HCT116 (cell line): ENCODE measurements at regions not wholly inside any gene's neighbourhood (a gene's known extent, or its start where the extent isn't known, plus 50 kb on each side); places are given as distances from the start of the nearest gene placed in this dataset.

Experiments used
- ATAC-seq: fragments of 200-7000 bp; cut with Tn5 transposase; 2 replicates; pipeline ENCODE4 v1.9.1; 2020; ENCODE audit warnings: mild to moderate bottlenecking, moderate library complexity
- BruUV-seq: library from RNA; stranded (reverse); fragments of 400-500 nt; replicated peaks from 2 replicates; lab custom pipeline; 2021; lab: Mats Ljungman, UMichigan
- CTCF ChIA-PET: fragments of 300-600 bp; sonication (Branson Sonifier 250); formaldehyde crosslinking; loops from one replicate; lab custom pipeline; 2021; ENCODE audit warnings: antibody characterized with exemption; lab: Charles Lee
- POLR2A ChIA-PET: fragments of 300-600, 350-600 bp; sonication (Branson Sonifier 250); formaldehyde crosslinking; loops from one replicate; lab custom pipeline; 2021; ENCODE audit warnings: antibody characterized with exemption; lab: Charles Lee
- RAD21 ChIA-PET, 2 experiments: fragments of 300-600 bp; sonication (Branson Sonifier 250); formaldehyde crosslinking; loops; one replicate each; lab custom pipeline; 2023; ENCODE audit warnings: low total read pairs in 2 of 2; ENCODE audit not compliant: uncharacterized antibody in 2 of 2, unreplicated experiment in 2 of 2, low non-redundant PET in 1 of 2; lab: Charles Lee
- DNase-seq: peaks from one replicate; pipeline ENCODE4 v3.0.0-alpha.2; 2010; ENCODE audit warnings: low read depth, low spot score
- H2AFZ ChIP-seq: fragments of 200-600 bp; shearing (Covaris generic), sonication (generic); 2 replicates; pipeline ENCODE4 v1.6.1; 2017; ENCODE audit warnings: low read depth, mixed run types, mixed read lengths, antibody characterized with exemption, low read length; ENCODE audit not compliant: poor library complexity, severe bottlenecking
- H3K27ac ChIP-seq: 2 replicates; pipeline ENCODE4 v1.5.1; 2012; ENCODE audit warnings: low read depth, low read length
- H3K27me3 ChIP-seq: fragments of 200-600 bp; sonication (generic); 2 replicates; pipeline ENCODE4 v1.6.1; 2016; ENCODE audit warnings: mixed run types, low read length, mixed read lengths; ENCODE audit not compliant: insufficient read depth
- H3K36me3 ChIP-seq, 2 experiments: fragments of 200-500 bp in 1 of 2; fragments of 200-600 bp in 1 of 2; sonication (Bioruptor generic) in 1 of 2; sonication (generic) in 1 of 2; 2 replicates each; pipeline versions ENCODE4 v1.5.1 to v1.6.1; 2014 to 2016; ENCODE audit warnings: low read length in 2 of 2, inconsistent platforms in 1 of 2, mixed read lengths in 1 of 2, mixed run types in 1 of 2; ENCODE audit not compliant: insufficient read depth in 2 of 2, control insufficient read depth in 1 of 2
- H3K4me1 ChIP-seq, 2 experiments: fragments of 200-600 bp in 1 of 2; sonication (generic) in 1 of 2; 2 replicates each; pipeline versions ENCODE4 v1.5.1 to v1.6.1; 2012 to 2017; ENCODE audit warnings: low read length in 2 of 2, inconsistent platforms in 1 of 2, mild to moderate bottlenecking in 1 of 2, mixed read lengths in 1 of 2, mixed run types in 1 of 2, moderate library complexity in 1 of 2; ENCODE audit not compliant: insufficient read depth in 2 of 2, control insufficient read depth in 1 of 2
- H3K4me2 ChIP-seq: fragments of 200-600 bp; sonication (generic); 2 replicates; pipeline ENCODE4 v1.6.1; 2017; ENCODE audit warnings: mixed run types, low read length, mixed read lengths
- H3K4me3 ChIP-seq, 2 experiments: fragments of 200-600 bp in 1 of 2; sonication (generic) in 1 of 2; replicated peaks in 1 of 2; 2 replicates each; pipeline ENCODE4 v1.5.1; 2011 to 2016; ENCODE audit warnings: low read length in 2 of 2, control low read depth in 1 of 2, low read depth in 1 of 2, mild to moderate bottlenecking in 1 of 2, mixed read lengths in 1 of 2, mixed run types in 1 of 2
- H3K79me2 ChIP-seq: fragments of 200-600 bp; sonication (generic); 2 replicates; pipeline ENCODE4 v1.6.1; 2017; ENCODE audit warnings: mild to moderate bottlenecking, mixed run types, low read length, moderate library complexity, mixed read lengths; ENCODE audit not compliant: insufficient read depth
- H3K9ac ChIP-seq: fragments of 200-600 bp; sonication (generic); 2 replicates; pipeline ENCODE4 v1.6.1; 2016; ENCODE audit warnings: low read length, mixed read lengths
- H3K9me2 ChIP-seq: fragments of 200-600 bp; sonication (generic), shearing (Covaris generic); 2 replicates; pipeline ENCODE4 v1.6.1; 2017; ENCODE audit warnings: mixed run types, mild to moderate bottlenecking, moderate library complexity; ENCODE audit not compliant: insufficient read depth
- H3K9me3 ChIP-seq, 2 experiments: fragments of 200-500 bp in 1 of 2; fragments of 200-600 bp in 1 of 2; sonication (Bioruptor generic) in 1 of 2; sonication (generic) in 1 of 2; 2 replicates each; pipeline ENCODE4 v1.6.1; 2014 to 2017; ENCODE audit warnings: low read length in 2 of 2, mixed read lengths in 2 of 2, inconsistent platforms in 1 of 2, low read depth in 1 of 2, mild to moderate bottlenecking in 1 of 2, mixed run types in 1 of 2, moderate library complexity in 1 of 2; ENCODE audit not compliant: control insufficient read depth in 1 of 2, insufficient read depth in 1 of 2
- H4K20me1 ChIP-seq: fragments of 200-600 bp; sonication (generic), shearing (Covaris generic); 2 replicates; pipeline ENCODE4 v1.6.1; 2017; ENCODE audit warnings: mixed run types, mild to moderate bottlenecking, moderate library complexity; ENCODE audit not compliant: insufficient read depth
- ATF3 ChIP-seq: IDR thresholded peaks from 2 replicates; pipeline ENCODE4 v1.6.1; 2012
- CBX3 ChIP-seq: IDR thresholded peaks from 2 replicates; pipeline ENCODE4 v1.6.1; 2012; ENCODE audit warnings: low read depth
- CEBPB ChIP-seq: IDR thresholded peaks from 2 replicates; pipeline ENCODE4 v1.6.1; 2012; ENCODE audit warnings: low read depth
- EZH2 ChIP-seq: fragments of 200-600 bp; sonication (generic); IDR thresholded peaks from 2 replicates; pipeline ENCODE4 v1.6.1; 2017; ENCODE audit warnings: antibody characterized with exemption, mixed run types
- FOSL1 ChIP-seq: IDR thresholded peaks from 2 replicates; pipeline ENCODE4 v1.6.1; 2012; ENCODE audit warnings: low read depth
- JUND ChIP-seq: IDR thresholded peaks from 2 replicates; pipeline ENCODE4 v1.6.1; 2012
- POLR2AphosphoS5 ChIP-seq: IDR thresholded peaks from 2 replicates; pipeline ENCODE4 v1.6.1; 2011; ENCODE audit warnings: mild to moderate bottlenecking, low read depth, low read length, moderate library complexity
- SIN3A ChIP-seq: IDR thresholded peaks from 2 replicates; pipeline ENCODE4 v1.6.1; 2012; ENCODE audit warnings: low read depth
- SP1 ChIP-seq: IDR thresholded peaks from 2 replicates; pipeline ENCODE4 v1.6.1; 2012; ENCODE audit warnings: low read depth
- SRF ChIP-seq: IDR thresholded peaks from 2 replicates; pipeline ENCODE4 v1.6.1; 2012; ENCODE audit warnings: low read depth
- TCF7L2 ChIP-seq: IDR thresholded peaks from 2 replicates; pipeline ENCODE4 v1.7.0; 2011; ENCODE audit warnings: borderline replicate concordance, inconsistent platforms; ENCODE audit not compliant: insufficient read depth, insufficient read length; ENCODE audit errors: extremely low read depth
- YY1 ChIP-seq: IDR thresholded peaks from 2 replicates; pipeline ENCODE4 v1.6.1; 2011; ENCODE audit warnings: low read length, low read depth, moderate library complexity, mild to moderate bottlenecking; ENCODE audit not compliant: insufficient replicate concordance; ENCODE audit errors: extremely low read depth
- ZNF274 ChIP-seq: fragments of 200-500 bp; sonication (Bioruptor generic); IDR thresholded peaks from 2 replicates; pipeline ENCODE4 v1.6.1; 2014; ENCODE audit warnings: mild to moderate bottlenecking, low read depth, low read length, inconsistent platforms
- intact Hi-C: fragments of 100-400 bp; cut with micrococcal nuclease; formaldehyde crosslinking; loops from 2 replicates; pipeline ENCODE4 v1.10.0; 2022
- TF ChIP-seq, protein P1 (sequence below): IDR thresholded peaks from 2 replicates; pipeline ENCODE4 v1.6.1; 2012; ENCODE audit warnings: low read depth
- TF ChIP-seq, protein P2 (sequence below): IDR thresholded peaks from 2 replicates; pipeline ENCODE4 v1.6.1; 2011; ENCODE audit warnings: mild to moderate bottlenecking, low read length, moderate library complexity; ENCODE audit not compliant: insufficient replicate concordance; ENCODE audit errors: extremely low read depth

DNA sequence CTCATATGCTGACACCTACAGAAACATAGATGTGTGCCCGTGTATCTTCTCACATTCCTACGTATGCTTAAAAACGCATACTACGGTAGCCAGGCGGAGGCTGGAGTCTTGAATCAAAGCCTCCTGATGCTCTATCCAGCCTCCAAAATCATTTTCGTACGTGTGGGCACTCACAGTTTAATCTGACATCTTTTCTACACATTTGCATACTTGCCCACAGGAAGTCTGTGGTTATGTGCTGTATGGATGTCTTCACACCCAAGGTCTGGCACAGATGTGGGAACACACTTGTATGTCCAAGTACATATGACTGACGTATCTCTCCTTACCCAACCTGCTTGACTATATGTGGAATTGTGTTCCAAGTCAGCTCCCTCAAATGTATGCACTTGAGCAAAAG is 561.8 kb upstream of the CADM1 start:
- POLR2A ChIA-PET: no interaction called here
- no peaks in the 10 kb centered on the region for H3K79me2 ChIP-seq
- RAD21 ChIA-PET: no interaction called here

More for the DNA sequence above, 561.8 kb upstream of the CADM1 start:
- BruUV-seq: no TSS peak
- H4K20me1 ChIP-seq: no peaks in the 10 kb centered on the region
- DNase-seq: no peak
- TF ChIP-seq, protein P1, sequence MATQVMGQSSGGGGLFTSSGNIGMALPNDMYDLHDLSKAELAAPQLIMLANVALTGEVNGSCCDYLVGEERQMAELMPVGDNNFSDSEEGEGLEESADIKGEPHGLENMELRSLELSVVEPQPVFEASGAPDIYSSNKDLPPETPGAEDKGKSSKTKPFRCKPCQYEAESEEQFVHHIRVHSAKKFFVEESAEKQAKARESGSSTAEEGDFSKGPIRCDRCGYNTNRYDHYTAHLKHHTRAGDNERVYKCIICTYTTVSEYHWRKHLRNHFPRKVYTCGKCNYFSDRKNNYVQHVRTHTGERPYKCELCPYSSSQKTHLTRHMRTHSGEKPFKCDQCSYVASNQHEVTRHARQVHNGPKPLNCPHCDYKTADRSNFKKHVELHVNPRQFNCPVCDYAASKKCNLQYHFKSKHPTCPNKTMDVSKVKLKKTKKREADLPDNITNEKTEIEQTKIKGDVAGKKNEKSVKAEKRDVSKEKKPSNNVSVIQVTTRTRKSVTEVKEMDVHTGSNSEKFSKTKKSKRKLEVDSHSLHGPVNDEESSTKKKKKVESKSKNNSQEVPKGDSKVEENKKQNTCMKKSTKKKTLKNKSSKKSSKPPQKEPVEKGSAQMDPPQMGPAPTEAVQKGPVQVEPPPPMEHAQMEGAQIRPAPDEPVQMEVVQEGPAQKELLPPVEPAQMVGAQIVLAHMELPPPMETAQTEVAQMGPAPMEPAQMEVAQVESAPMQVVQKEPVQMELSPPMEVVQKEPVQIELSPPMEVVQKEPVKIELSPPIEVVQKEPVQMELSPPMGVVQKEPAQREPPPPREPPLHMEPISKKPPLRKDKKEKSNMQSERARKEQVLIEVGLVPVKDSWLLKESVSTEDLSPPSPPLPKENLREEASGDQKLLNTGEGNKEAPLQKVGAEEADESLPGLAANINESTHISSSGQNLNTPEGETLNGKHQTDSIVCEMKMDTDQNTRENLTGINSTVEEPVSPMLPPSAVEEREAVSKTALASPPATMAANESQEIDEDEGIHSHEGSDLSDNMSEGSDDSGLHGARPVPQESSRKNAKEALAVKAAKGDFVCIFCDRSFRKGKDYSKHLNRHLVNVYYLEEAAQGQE: no peak
- no peak for TF ChIP-seq TCF7L2
- no peak for TF ChIP-seq SIN3A
- no peak for TF ChIP-seq ATF3
- TF ChIP-seq SP1: no peak
- TF ChIP-seq CBX3: no peak
- no peak for TF ChIP-seq FOSL1
- no peak for TF ChIP-seq ZNF274
- no peak for TF ChIP-seq EZH2
- TF ChIP-seq, protein P2, sequence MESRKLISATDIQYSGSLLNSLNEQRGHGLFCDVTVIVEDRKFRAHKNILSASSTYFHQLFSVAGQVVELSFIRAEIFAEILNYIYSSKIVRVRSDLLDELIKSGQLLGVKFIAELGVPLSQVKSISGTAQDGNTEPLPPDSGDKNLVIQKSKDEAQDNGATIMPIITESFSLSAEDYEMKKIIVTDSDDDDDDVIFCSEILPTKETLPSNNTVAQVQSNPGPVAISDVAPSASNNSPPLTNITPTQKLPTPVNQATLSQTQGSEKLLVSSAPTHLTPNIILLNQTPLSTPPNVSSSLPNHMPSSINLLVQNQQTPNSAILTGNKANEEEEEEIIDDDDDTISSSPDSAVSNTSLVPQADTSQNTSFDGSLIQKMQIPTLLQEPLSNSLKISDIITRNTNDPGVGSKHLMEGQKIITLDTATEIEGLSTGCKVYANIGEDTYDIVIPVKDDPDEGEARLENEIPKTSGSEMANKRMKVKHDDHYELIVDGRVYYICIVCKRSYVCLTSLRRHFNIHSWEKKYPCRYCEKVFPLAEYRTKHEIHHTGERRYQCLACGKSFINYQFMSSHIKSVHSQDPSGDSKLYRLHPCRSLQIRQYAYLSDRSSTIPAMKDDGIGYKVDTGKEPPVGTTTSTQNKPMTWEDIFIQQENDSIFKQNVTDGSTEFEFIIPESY: no peak
- no peak for TF ChIP-seq YY1
- TF ChIP-seq POLR2AphosphoS5: no peak
- no peak for TF ChIP-seq CEBPB
- no peak for TF ChIP-seq JUND
- no peak for TF ChIP-seq SRF
- no peak overlapping the region for H3K4me3 ChIP-seq
- H3K27ac ChIP-seq: no peak overlapping the region
- H3K4me2 ChIP-seq: no peak overlapping the region
- no peak overlapping the region for H2AFZ ChIP-seq
- no peaks in the 10 kb centered on the region for H3K36me3 ChIP-seq
- H3K27me3 ChIP-seq: no peaks in the 10 kb centered on the region; the same call in 1 of the 2 replicates
- no peaks in the 10 kb centered on the region for H3K4me1 ChIP-seq
- no peak for ATAC-seq
- intact Hi-C loops: no loop called here
- H3K9me2 ChIP-seq: no peaks in the 10 kb centered on the region
- H3K9me3 ChIP-seq: no peaks in the 10 kb centered on the region
- H3K9ac ChIP-seq: no peak overlapping the region
- CTCF ChIA-PET: no interaction called here
